Fibroblast of villous mesenchyme (primary cell): ENCODE measurements at regions not wholly inside any gene's neighbourhood (a gene's known extent, or its start where the extent isn't known, plus 50 kb on each side); places are given as distances from the start of the nearest gene placed in this dataset.

Source experiments
- DNase-seq: peaks from one replicate; pipeline ENCODE4 v3.0.0-alpha.2; 2010; ENCODE audit warnings: low read depth
- H3K4me3 ChIP-seq: 2 replicates; pipeline ENCODE4 v1.5.1; 2011; ENCODE audit warnings: low read depth, mild to moderate bottlenecking, low read length
- TF ChIP-seq, protein P1 (sequence below): IDR thresholded peaks from 2 replicates; pipeline ENCODE4 v1.5.1; 2012; ENCODE audit warnings: low read depth, mild to moderate bottlenecking, low read length; ENCODE audit not compliant: insufficient read depth

DNA sequence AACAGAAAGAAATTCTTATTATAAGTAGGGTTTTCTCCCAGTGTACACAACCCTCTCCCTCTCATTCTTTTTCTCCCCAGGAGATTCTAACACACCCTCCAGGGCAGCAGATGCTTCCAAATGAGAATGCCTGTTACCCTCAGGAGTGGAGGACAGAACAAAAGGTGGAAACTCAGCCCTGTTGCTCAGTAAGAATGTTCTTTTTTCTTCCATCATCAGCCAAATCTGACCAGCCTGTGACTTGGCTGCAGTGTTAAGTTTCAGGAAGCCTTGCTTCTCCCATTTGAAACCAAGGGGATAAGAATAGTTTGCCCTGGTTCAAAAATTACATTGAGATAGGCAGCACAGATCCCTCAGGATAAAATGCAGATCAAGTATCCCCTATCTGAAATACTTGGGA lies 77.5 kb upstream of the EEPD1 start:
- no peak for DNase-seq
- no peak overlapping the region for H3K4me3 ChIP-seq
- TF ChIP-seq, protein P1, sequence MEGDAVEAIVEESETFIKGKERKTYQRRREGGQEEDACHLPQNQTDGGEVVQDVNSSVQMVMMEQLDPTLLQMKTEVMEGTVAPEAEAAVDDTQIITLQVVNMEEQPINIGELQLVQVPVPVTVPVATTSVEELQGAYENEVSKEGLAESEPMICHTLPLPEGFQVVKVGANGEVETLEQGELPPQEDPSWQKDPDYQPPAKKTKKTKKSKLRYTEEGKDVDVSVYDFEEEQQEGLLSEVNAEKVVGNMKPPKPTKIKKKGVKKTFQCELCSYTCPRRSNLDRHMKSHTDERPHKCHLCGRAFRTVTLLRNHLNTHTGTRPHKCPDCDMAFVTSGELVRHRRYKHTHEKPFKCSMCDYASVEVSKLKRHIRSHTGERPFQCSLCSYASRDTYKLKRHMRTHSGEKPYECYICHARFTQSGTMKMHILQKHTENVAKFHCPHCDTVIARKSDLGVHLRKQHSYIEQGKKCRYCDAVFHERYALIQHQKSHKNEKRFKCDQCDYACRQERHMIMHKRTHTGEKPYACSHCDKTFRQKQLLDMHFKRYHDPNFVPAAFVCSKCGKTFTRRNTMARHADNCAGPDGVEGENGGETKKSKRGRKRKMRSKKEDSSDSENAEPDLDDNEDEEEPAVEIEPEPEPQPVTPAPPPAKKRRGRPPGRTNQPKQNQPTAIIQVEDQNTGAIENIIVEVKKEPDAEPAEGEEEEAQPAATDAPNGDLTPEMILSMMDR, result no peak

DNA sequence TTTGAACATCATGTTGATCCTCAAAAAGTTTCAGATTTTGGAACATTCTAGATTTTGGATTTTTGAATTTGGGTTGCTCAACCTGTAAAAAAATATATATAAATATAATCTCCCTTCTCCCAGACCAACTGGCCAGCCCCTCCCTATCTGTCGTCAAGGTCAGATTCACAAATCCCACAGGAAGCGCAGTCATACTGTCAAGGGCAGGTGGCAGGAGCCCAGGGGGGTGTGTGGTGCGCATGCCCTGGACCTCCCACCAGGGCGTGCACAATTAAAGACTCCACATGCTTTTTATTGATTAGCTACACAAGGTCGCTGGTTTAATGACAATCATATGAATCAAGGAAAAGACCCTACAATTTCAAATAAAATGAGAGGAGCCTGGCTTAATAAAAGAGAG lies 77.0 kb upstream of the EEPD1 start:
- no peak for DNase-seq
- no peak overlapping the region for H3K4me3 ChIP-seq
- TF ChIP-seq, protein P1, result no peak

DNA sequence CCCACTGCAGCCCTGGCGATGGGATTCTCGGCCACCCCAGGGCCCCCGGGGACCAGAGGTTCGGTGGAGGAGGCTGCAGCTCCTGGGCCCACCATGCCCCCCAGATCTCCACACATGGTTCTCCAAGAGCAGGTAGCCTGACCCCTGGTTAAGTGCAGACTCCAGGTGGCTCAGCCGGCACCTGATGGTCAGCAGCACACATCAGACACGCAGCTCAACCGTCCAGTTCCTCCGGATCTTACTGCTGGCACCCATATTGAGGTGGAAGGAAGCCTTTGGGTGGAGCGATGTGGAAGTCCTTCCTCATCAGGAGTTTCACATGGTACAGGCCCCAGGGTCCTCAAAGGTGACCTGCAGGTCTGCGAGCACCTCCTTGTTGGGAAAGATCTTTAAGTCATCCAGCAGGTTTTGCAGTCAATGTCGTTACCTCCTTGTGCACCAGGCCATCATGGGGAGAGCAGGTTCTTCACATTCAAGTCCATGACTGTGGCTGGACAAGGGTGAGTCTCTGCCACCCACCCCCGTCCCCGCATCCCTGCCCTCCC lies 74.2 kb upstream of the EEPD1 start:
- H3K4me3 ChIP-seq, result no peak overlapping the region
- TF ChIP-seq, protein P1, result no peak
- DNase-seq, result no peak

DNA sequence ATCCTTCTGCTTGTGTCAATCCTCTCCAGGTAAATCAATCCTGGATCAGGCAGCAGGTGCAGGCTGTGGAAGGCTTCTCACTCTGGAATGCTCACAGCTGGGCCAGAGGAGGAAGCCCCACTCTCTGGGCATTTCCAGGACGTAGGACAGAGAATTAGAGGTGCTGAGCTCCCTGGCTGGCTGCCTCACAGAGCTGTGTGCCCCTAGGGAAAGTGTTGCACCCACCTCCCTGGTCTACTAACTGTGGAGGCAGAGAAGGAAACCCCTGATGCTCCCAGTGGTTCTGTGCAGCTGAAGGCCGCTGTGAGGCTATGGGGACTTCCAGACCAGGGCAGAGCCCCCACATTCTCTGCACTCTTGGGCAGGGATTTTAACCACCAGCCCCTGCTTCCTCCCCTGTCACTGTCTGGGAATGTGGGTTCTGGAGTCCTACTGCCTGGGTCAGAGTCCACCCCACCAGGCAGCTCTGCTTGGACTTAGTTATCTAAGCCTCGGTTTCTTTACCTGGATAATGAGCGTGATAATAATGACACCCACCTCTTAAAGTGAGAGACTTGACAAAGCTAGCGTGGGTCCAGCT lies 73.5 kb upstream of the EEPD1 start:
- no peak for DNase-seq
- TF ChIP-seq, protein P1, result no peak
- H3K4me3 ChIP-seq, result no peak overlapping the region

DNA sequence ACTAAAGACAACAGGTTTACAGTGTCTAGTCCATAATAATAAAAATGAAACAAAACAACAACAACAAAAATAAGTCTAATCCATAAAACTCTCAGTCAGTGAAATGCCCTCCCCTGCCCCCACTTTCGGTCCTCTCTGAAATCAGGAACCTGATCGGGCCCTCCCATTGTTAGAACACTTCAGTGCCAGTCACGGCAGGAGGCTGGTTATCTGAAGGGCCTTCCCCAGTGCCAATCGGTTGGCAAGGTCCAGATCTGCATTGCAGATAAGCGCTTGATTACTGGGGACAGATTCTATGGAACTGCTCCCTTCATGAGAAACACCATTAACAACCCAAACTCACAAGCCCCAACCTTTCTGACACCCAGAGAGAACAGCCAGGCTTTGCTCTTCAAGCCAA lies 72.2 kb upstream of the EEPD1 start:
- DNase-seq, result no peak
- no peak overlapping the region for H3K4me3 ChIP-seq
- TF ChIP-seq, protein P1, result no peak

DNA sequence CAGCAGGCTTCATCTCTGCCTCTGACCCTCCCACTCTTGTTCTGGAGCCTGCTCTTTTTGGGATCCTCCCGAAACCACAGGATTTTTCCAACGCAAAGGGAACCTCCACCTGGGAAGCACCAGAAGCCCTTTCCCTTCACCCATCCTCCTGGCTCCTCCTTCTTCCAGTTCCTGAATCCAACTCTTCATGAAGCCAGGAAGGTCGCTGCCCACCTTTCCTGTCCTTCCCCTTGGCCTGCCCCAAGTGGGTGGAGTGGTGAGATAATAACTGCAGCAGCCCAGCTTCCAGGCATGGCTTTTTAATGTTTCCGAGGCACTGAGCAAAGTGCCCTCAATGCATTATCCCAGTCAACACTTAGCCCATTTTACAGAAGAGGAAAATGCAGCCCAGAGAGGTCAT lies 70.8 kb upstream of the EEPD1 start:
- H3K4me3 ChIP-seq, result no peak overlapping the region
- TF ChIP-seq, protein P1, result no peak
- DNase-seq, result no peak

DNA sequence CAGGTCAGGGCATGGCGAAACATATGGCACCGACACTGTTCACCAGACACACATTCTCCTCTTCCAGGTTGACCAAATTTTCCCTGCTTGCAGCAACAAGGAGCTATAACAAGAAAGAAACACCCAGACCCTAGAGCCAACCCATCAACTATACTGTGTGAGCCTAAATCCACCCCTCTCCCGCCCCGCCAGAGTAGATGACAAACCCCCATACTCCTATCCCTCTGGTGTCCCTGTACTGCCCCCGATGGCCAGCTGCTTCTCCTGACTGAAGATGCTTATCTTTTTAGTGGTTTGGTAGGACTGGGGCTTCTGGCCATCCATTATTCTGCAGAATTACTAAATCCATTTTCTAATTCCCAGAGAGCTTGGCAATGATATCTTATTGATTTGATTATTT lies 70.1 kb upstream of the EEPD1 start:
- no peak for DNase-seq
- no peak overlapping the region for H3K4me3 ChIP-seq
- TF ChIP-seq, protein P1, result no peak
